OCI-LY1 (cell line): ENCODE measurements at regions not wholly inside any gene's neighbourhood (a gene's known extent, or its start where the extent isn't known, plus 50 kb on each side); places are given as distances from the start of the nearest gene placed in this dataset.

ENCODE experiments used
- EZH2 ChIP-seq: fragments of 200-600 bp; sonication (generic), shearing (Covaris generic); IDR thresholded peaks from 2 replicates; pipeline ENCODE4 v1.8.0; 2017; ENCODE audit warnings: borderline replicate concordance, mixed run types, mild to moderate bottlenecking, antibody characterized with exemption, low read length, moderate library complexity, mixed read lengths
- TF ChIP-seq, protein P1 (sequence below): fragments of 200-600 bp; sonication (generic), shearing (Covaris generic); IDR thresholded peaks from 2 replicates; pipeline ENCODE4 v1.5.1; 2017; ENCODE audit warnings: mild to moderate bottlenecking, antibody characterized with exemption, low read length, moderate library complexity, mixed read lengths

DNA sequence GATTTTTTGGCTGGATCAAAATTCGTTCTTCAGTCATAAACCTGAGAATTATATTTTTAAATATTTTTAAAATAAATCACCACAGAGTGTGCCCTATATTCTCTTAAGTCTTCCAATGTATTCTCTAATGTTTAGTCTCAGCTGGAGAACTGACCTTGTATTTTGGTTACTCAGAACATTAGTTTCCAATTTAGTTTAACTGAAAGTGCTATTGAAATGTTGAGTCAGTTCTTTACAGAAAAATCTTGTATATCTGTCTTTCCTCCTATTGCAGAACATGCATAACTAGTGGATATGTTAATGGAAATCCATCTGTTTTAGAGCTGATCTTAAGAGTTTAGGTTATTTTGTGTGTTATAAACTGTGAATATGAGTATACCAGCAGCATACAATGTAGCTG lies 422.7 kb upstream of the IGFBP3 start:
- TF ChIP-seq EZH2: no peak
- TF ChIP-seq, protein P1, sequence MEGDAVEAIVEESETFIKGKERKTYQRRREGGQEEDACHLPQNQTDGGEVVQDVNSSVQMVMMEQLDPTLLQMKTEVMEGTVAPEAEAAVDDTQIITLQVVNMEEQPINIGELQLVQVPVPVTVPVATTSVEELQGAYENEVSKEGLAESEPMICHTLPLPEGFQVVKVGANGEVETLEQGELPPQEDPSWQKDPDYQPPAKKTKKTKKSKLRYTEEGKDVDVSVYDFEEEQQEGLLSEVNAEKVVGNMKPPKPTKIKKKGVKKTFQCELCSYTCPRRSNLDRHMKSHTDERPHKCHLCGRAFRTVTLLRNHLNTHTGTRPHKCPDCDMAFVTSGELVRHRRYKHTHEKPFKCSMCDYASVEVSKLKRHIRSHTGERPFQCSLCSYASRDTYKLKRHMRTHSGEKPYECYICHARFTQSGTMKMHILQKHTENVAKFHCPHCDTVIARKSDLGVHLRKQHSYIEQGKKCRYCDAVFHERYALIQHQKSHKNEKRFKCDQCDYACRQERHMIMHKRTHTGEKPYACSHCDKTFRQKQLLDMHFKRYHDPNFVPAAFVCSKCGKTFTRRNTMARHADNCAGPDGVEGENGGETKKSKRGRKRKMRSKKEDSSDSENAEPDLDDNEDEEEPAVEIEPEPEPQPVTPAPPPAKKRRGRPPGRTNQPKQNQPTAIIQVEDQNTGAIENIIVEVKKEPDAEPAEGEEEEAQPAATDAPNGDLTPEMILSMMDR: no peak
